Choroid plexus epithelial cell (primary cell): ENCODE measurements at regions not wholly inside any gene's neighbourhood (a gene's known extent, or its start where the extent isn't known, plus 50 kb on each side); places are given as distances from the start of the nearest gene placed in this dataset.
"Not testable (repeated sequence)": the region's sequence is repeated elsewhere in the genome, so short reads cannot be mapped to it uniquely, and the experiment has no call there.

Experiments
- DNase-seq: peaks from one replicate; pipeline ENCODE4 v3.0.0-alpha.2; 2010; ENCODE audit warnings: low read depth
- H3K4me3 ChIP-seq: 2 replicates; pipeline ENCODE4 v1.5.1; 2011; ENCODE audit warnings: low read depth, mild to moderate bottlenecking, control low read depth, low read length, moderate library complexity
- CTCF ChIP-seq: conservative IDR thresholded peaks from 2 replicates; pipeline ENCODE4 v1.5.1; 2011; ENCODE audit warnings: low read depth, mild to moderate bottlenecking, control low read depth, inconsistent platforms, low read length, moderate library complexity

- DNase-seq, result no peak
- no peak for TF ChIP-seq CTCF
- no peak overlapping the region for H3K4me3 ChIP-seq
Observed at GRCh38 chr12:7591531-7591930, 74.2 kb downstream of the APOBEC1 start.

- DNase-seq, H3K4me3 ChIP-seq: not testable (repeated sequence)
Observed at GRCh38 chr12:7590085-7590484, 75.6 kb downstream of the APOBEC1 start.

GRCh38 chr12:7588742-7589329, 76.9 kb downstream of the APOBEC1 start:
- peak; percentile 59 for TF ChIP-seq CTCF
- H3K4me3 ChIP-seq, result not testable (repeated sequence)
- DNase-seq, result peak; percentile 66

GRCh38 chr12:7584137-7584536, 80.6 kb upstream of the CD163 start:
- not testable (repeated sequence) for H3K4me3 ChIP-seq, DNase-seq

- no peak for DNase-seq
- no peak for TF ChIP-seq CTCF
Observed at GRCh38 chr12:7583471-7583870, 79.9 kb upstream of the CD163 start.

GRCh38 chr12:7582796-7583195, 79.2 kb upstream of the CD163 start:
- no peak for TF ChIP-seq CTCF
- H3K4me3 ChIP-seq, result no peak overlapping the region
- no peak for DNase-seq

More at GRCh38 chr12:7583471-7583870, 79.9 kb upstream of the CD163 start:
- no peak overlapping the region for H3K4me3 ChIP-seq

GRCh38 chr12:7581625-7582024, 78.0 kb upstream of the CD163 start:
- no peak for TF ChIP-seq CTCF
- H3K4me3 ChIP-seq, result no peak overlapping the region
- DNase-seq, result no peak

- no peak overlapping the region for H3K4me3 ChIP-seq
- TF ChIP-seq CTCF, result no peak
Observed at GRCh38 chr12:7581046-7581445, 77.5 kb upstream of the CD163 start.

More at GRCh38 chr12:7581046-7581445, 77.5 kb upstream of the CD163 start:
- DNase-seq, result no peak
